ENCODE measurements at regions not wholly inside any gene's neighbourhood (a gene's known extent, or its start where the extent isn't known, plus 50 kb on each side); places are given as distances from the start of the nearest gene placed in this dataset.

DNA sequence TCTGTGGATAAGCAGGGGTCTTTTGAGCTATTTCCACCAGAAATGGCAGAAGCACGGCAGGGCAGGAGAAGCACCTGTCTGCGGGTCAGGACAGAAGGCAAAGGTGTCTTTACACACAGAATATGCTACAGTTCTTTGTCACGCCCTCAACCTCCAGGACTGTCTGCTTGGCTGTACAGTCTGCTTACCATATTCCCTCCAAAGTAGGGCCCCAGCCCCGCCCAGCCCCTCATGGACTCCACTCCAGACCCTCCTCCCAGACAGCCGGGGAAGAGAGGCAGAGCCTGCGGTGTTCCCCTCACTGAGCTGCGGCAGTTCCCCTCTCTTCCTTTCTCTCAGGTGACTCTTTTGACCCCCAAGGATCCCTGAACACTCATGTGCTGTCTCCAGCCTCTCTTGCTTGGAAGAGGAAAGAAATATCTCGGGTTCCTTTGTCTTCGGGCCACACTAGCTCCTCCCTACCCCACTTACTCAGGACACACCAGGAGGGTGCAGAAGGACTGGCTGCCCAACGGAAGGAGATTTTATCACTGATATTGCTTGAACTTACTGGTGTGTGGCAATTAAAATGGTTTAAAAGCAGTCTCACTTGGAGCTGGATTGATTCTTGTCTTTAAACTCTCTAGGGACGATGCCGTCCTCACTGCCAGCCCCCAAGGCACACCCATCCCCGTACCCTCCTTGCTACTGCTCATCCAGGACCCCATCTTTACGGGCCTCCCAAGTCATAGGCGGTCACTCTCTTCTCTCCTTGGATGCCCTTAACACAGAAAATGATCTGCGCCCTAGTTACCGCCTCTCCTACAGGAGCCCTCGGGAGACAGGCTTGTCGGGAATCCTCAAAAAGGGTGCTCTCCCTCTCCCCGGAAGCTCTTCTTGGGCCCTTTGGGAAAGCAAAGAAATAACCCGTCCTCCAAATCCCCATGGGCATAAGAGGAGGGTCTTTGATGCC lies 169.7 kb downstream of the TOMM20 start:
- TF ChIP-seq POLR2A (IDR thresholded peaks at IDR 0.05) = peak in 1 of 2 donors; percentile 31
- TF ChIP-seq, protein P1, sequence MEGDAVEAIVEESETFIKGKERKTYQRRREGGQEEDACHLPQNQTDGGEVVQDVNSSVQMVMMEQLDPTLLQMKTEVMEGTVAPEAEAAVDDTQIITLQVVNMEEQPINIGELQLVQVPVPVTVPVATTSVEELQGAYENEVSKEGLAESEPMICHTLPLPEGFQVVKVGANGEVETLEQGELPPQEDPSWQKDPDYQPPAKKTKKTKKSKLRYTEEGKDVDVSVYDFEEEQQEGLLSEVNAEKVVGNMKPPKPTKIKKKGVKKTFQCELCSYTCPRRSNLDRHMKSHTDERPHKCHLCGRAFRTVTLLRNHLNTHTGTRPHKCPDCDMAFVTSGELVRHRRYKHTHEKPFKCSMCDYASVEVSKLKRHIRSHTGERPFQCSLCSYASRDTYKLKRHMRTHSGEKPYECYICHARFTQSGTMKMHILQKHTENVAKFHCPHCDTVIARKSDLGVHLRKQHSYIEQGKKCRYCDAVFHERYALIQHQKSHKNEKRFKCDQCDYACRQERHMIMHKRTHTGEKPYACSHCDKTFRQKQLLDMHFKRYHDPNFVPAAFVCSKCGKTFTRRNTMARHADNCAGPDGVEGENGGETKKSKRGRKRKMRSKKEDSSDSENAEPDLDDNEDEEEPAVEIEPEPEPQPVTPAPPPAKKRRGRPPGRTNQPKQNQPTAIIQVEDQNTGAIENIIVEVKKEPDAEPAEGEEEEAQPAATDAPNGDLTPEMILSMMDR (IDR thresholded peaks at IDR 0.05) = no peak
